ENCODE measurements at regions not wholly inside any gene's neighbourhood (a gene's known extent, or its start where the extent isn't known, plus 50 kb on each side); places are given as distances from the start of the nearest gene placed in this dataset.
"Not testable (repeated sequence)": the region's sequence is repeated elsewhere in the genome, so short reads cannot be mapped to it uniquely, and the experiment has no call there.

GRCh38 chr7:51961804-51962203, 645.2 kb upstream of the COBL start:
- DNase-seq (ENCODE audit: low read depth, low spot score): no peak

- DNase-seq (ENCODE audit: low read depth, low spot score): no peak
These were observed 634.2 kb upstream of the COBL start for GRCh38 chr7:51950813-51951212.

- no peak for DNase-seq (ENCODE audit: low read depth, low spot score)
These were observed 633.4 kb upstream of the COBL start for GRCh38 chr7:51949726-51950644.

- DNase-seq (ENCODE audit: low read depth, low spot score): no peak
These were observed 614.2 kb upstream of the COBL start for GRCh38 chr7:51930834-51931233.

GRCh38 chr7:51929818-51930217, 613.2 kb upstream of the COBL start:
- no peak for DNase-seq (ENCODE audit: low read depth, low spot score)

GRCh38 chr7:51927738-51928137, 611.1 kb upstream of the COBL start:
- no peak for DNase-seq (ENCODE audit: low read depth, low spot score)

GRCh38 chr7:51918581-51918980, 602.0 kb upstream of the COBL start:
- no peak for DNase-seq (ENCODE audit: low read depth, low spot score)

- DNase-seq (ENCODE audit: low read depth, low spot score): no peak
These were observed 584.9 kb upstream of the COBL start for GRCh38 chr7:51901489-51901840.

- DNase-seq (ENCODE audit: low read depth, low spot score): not testable (repeated sequence)
These were observed 584.3 kb upstream of the COBL start for GRCh38 chr7:51900755-51901488.

GRCh38 chr7:51899611-51900010, 583.0 kb upstream of the COBL start:
- DNase-seq (ENCODE audit: low read depth, low spot score): no peak

- no peak for DNase-seq (ENCODE audit: low read depth, low spot score)
These were observed 565.8 kb upstream of the COBL start for GRCh38 chr7:51882412-51882811.

- no peak for DNase-seq (ENCODE audit: low read depth, low spot score)
These were observed 564.7 kb upstream of the COBL start for GRCh38 chr7:51881309-51881708.

GRCh38 chr7:51878865-51879264, 562.3 kb upstream of the COBL start:
- DNase-seq (ENCODE audit: low read depth, low spot score): no peak

GRCh38 chr7:51869452-51869851, 552.8 kb upstream of the COBL start:
- no peak for DNase-seq (ENCODE audit: low read depth, low spot score)

- DNase-seq (ENCODE audit: low read depth, low spot score): no peak
These were observed 550.5 kb upstream of the COBL start for GRCh38 chr7:51867117-51867516.

- DNase-seq (ENCODE audit: low read depth, low spot score): no peak
These were observed 543.7 kb upstream of the COBL start for GRCh38 chr7:51860305-51860704.

- DNase-seq (ENCODE audit: low read depth, low spot score): no peak
These were observed 533.5 kb upstream of the COBL start for GRCh38 chr7:51850126-51850525.

- no peak for DNase-seq (ENCODE audit: low read depth, low spot score)
These were observed 531.0 kb upstream of the COBL start for GRCh38 chr7:51847461-51848134.

- not testable (repeated sequence) for DNase-seq (ENCODE audit: low read depth, low spot score)
These were observed 522.5 kb upstream of the COBL start for GRCh38 chr7:51839130-51839529.

GRCh38 chr7:51827631-51828030, 511.0 kb upstream of the COBL start:
- no peak for DNase-seq (ENCODE audit: low read depth, low spot score)

GRCh38 chr7:51824050-51824449, 507.4 kb upstream of the COBL start:
- no peak for DNase-seq (ENCODE audit: low read depth, low spot score)

- no peak for DNase-seq (ENCODE audit: low read depth, low spot score)
These were observed 506.8 kb upstream of the COBL start for GRCh38 chr7:51823437-51823836.
